ENCODE measurements at regions not wholly inside any gene's neighbourhood (a gene's known extent, or its start where the extent isn't known, plus 50 kb on each side); places are given as distances from the start of the nearest gene placed in this dataset.
"Not testable (repeated sequence)": the region's sequence is repeated elsewhere in the genome, so short reads cannot be mapped to it uniquely, and the experiment has no call there.

GRCh38 chr2:88933091-88933490 is 241.6 kb downstream of the RPIA start:
- no peaks in the 10 kb centered on the region for H3K9me3 ChIP-seq (ENCODE audit: control insufficient read depth, insufficient read depth, low read length)
- DNase-seq (ENCODE audit: low read depth, low spot score) = no peak
- ChIA-PET CTCF (interaction anchor here (1.6 kb wide), 1 partner anchor 14 kb away, joined by 5 read pairs; no protein-coding TSS in a partner anchor), POLR2A (no interaction called here)
- H3K27me3 ChIP-seq (ENCODE audit: control insufficient read depth, insufficient read depth, low read length) = no peaks in the 10 kb centered on the region
- no peak overlapping the region for H3K4me3 ChIP-seq (ENCODE audit: low read depth, low read length)
- TF ChIP-seq, protein P1, sequence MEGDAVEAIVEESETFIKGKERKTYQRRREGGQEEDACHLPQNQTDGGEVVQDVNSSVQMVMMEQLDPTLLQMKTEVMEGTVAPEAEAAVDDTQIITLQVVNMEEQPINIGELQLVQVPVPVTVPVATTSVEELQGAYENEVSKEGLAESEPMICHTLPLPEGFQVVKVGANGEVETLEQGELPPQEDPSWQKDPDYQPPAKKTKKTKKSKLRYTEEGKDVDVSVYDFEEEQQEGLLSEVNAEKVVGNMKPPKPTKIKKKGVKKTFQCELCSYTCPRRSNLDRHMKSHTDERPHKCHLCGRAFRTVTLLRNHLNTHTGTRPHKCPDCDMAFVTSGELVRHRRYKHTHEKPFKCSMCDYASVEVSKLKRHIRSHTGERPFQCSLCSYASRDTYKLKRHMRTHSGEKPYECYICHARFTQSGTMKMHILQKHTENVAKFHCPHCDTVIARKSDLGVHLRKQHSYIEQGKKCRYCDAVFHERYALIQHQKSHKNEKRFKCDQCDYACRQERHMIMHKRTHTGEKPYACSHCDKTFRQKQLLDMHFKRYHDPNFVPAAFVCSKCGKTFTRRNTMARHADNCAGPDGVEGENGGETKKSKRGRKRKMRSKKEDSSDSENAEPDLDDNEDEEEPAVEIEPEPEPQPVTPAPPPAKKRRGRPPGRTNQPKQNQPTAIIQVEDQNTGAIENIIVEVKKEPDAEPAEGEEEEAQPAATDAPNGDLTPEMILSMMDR (IDR thresholded peaks at IDR 0.05; ENCODE audit: low read depth, low read length) = no peak
- no peak overlapping the region for H3K27ac ChIP-seq (ENCODE audit: low read depth, low read length)

GRCh38 chr2:88933980-88934379 is 242.5 kb downstream of the RPIA start:
- DNase-seq (ENCODE audit: low read depth, low spot score) = no peak
- Histone ChIP-seq H3K4me3 (ENCODE audit: low read depth, low read length) (no peak overlapping the region), H3K9me3 (ENCODE audit: control insufficient read depth, insufficient read depth, low read length) (no peaks in the 10 kb centered on the region), H3K27ac (ENCODE audit: low read depth, low read length) (no peak overlapping the region), H3K27me3 (ENCODE audit: control insufficient read depth, insufficient read depth, low read length) (no peaks in the 10 kb centered on the region)
- CTCF ChIA-PET = interaction anchor here (0.8 to 1.5 kb wide), 2 partner anchors 15 to 54 kb away, joined by 3 to 4 read pairs; no protein-coding TSS in a partner anchor
- POLR2A ChIA-PET = no interaction called here
- TF ChIP-seq, protein P1 (IDR thresholded peaks at IDR 0.05; ENCODE audit: low read depth, low read length) = no peak

DNA sequence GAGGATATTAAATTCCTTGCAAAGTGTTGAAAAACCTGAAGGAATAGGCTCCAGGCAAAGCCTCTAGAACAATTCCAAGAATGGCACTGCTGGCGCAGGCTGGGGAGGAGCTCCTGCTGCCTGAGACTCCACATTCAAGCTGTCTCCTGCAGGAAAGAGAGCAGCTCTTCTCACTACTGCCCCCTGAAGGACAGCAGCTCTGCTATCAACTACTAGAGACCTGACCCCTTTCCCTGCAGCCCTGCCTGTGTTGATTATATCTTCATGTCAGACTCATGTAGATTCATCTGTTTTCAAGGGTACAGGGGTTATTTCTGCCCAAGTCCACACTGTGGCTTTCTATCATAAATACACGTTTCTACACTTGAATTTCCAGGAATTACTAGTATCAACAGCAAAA is 249.7 kb downstream of the RPIA start:
- H3K27me3 ChIP-seq (ENCODE audit: control insufficient read depth, insufficient read depth, low read length); H3K4me3 ChIP-seq (ENCODE audit: low read depth, low read length); POLR2A ChIA-PET; DNase-seq (ENCODE audit: low read depth, low spot score); H3K27ac ChIP-seq (ENCODE audit: low read depth, low read length); H3K9me3 ChIP-seq (ENCODE audit: control insufficient read depth, insufficient read depth, low read length): not testable (repeated sequence)
- CTCF ChIA-PET = interaction anchor here (1.5 kb wide), 1 partner anchor 61 kb away, joined by 4 read pairs; no protein-coding TSS in a partner anchor
- TF ChIP-seq, protein P1 (IDR thresholded peaks at IDR 0.05; ENCODE audit: low read depth, low read length) = peak; percentile 39

DNA sequence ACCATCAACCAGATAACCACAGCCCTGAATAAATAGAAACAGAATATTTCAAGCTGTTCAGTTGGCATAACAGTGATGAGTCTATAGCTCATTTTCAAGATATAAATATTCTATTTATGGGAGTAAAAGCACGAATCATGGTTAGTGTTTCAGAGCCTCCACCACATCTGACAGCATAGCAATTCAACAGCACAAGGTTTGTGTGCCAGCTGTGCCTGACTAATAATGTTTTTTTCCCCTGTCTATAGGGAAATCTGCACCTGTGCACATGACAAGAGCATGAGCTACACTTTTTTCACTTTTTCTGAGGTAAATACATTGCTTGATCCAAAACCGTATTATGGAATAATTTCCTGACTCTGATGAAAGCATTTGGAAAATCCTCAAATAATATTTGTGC is 251.3 kb downstream of the RPIA start:
- DNase-seq (ENCODE audit: low read depth, low spot score) = no peak
- TF ChIP-seq, protein P1 (IDR thresholded peaks at IDR 0.05; ENCODE audit: low read depth, low read length) = no peak
- ChIA-PET POLR2A (no interaction called here), CTCF (interaction anchor here (0.6 kb wide), 2 partner anchors 29 to 69 kb away, joined by 3 to 4 read pairs; no protein-coding TSS in a partner anchor)
- no peaks in the 10 kb centered on the region for H3K9me3 ChIP-seq (ENCODE audit: control insufficient read depth, insufficient read depth, low read length)
- H3K27me3 ChIP-seq (ENCODE audit: control insufficient read depth, insufficient read depth, low read length) = no peaks in the 10 kb centered on the region
- no peak overlapping the region for H3K4me3 ChIP-seq (ENCODE audit: low read depth, low read length)
- no peak overlapping the region for H3K27ac ChIP-seq (ENCODE audit: low read depth, low read length)

- Histone ChIP-seq H3K4me3 (ENCODE audit: low read depth, low read length) (no peak overlapping the region), H3K27me3 (ENCODE audit: control insufficient read depth, insufficient read depth, low read length) (no peaks in the 10 kb centered on the region), H3K27ac (ENCODE audit: low read depth, low read length) (no peak overlapping the region), H3K9me3 (ENCODE audit: control insufficient read depth, insufficient read depth, low read length) (no peaks in the 10 kb centered on the region)
- POLR2A ChIA-PET = no interaction called here
- DNase-seq (ENCODE audit: low read depth, low spot score) = no peak
- TF ChIP-seq, protein P1 (IDR thresholded peaks at IDR 0.05; ENCODE audit: low read depth, low read length) = no peak
- CTCF ChIA-PET = no interaction called here
These were observed 257.9 kb downstream of the RPIA start for GRCh38 chr2:88949336-88949735.

Measured in AG04450 (cell line).